HCT116 (cell line): ENCODE measurements at regions not wholly inside any gene's neighbourhood (a gene's known extent, or its start where the extent isn't known, plus 50 kb on each side); places are given as distances from the start of the nearest gene placed in this dataset.

Experiments used
- ATAC-seq: fragments of 200-7000 bp; cut with Tn5 transposase; 2 replicates; pipeline ENCODE4 v1.9.1; 2020; ENCODE audit warnings: mild to moderate bottlenecking, moderate library complexity
- BruUV-seq: library from RNA; stranded (reverse); fragments of 400-500 nt; replicated peaks from 2 replicates; lab custom pipeline; 2021; lab: Mats Ljungman, UMichigan
- CTCF ChIA-PET: fragments of 300-600 bp; sonication (Branson Sonifier 250); formaldehyde crosslinking; loops from one replicate; lab custom pipeline; 2021; ENCODE audit warnings: antibody characterized with exemption; lab: Charles Lee
- POLR2A ChIA-PET: fragments of 300-600, 350-600 bp; sonication (Branson Sonifier 250); formaldehyde crosslinking; loops from one replicate; lab custom pipeline; 2021; ENCODE audit warnings: antibody characterized with exemption; lab: Charles Lee
- RAD21 ChIA-PET, 2 experiments: fragments of 300-600 bp; sonication (Branson Sonifier 250); formaldehyde crosslinking; loops; one replicate each; lab custom pipeline; 2023; ENCODE audit warnings: low total read pairs in 2 of 2; ENCODE audit not compliant: uncharacterized antibody in 2 of 2, unreplicated experiment in 2 of 2, low non-redundant PET in 1 of 2; lab: Charles Lee
- DNase-seq: peaks from one replicate; pipeline ENCODE4 v3.0.0-alpha.2; 2010; ENCODE audit warnings: low read depth, low spot score
- H2AFZ ChIP-seq: fragments of 200-600 bp; shearing (Covaris generic), sonication (generic); 2 replicates; pipeline ENCODE4 v1.6.1; 2017; ENCODE audit warnings: low read depth, mixed run types, mixed read lengths, antibody characterized with exemption, low read length; ENCODE audit not compliant: poor library complexity, severe bottlenecking
- H3K27ac ChIP-seq: 2 replicates; pipeline ENCODE4 v1.5.1; 2012; ENCODE audit warnings: low read depth, low read length
- H3K27me3 ChIP-seq: fragments of 200-600 bp; sonication (generic); 2 replicates; pipeline ENCODE4 v1.6.1; 2016; ENCODE audit warnings: mixed run types, low read length, mixed read lengths; ENCODE audit not compliant: insufficient read depth
- H3K36me3 ChIP-seq, 2 experiments: fragments of 200-500 bp in 1 of 2; fragments of 200-600 bp in 1 of 2; sonication (Bioruptor generic) in 1 of 2; sonication (generic) in 1 of 2; 2 replicates each; pipeline versions ENCODE4 v1.5.1 to v1.6.1; 2014 to 2016; ENCODE audit warnings: low read length in 2 of 2, inconsistent platforms in 1 of 2, mixed read lengths in 1 of 2, mixed run types in 1 of 2; ENCODE audit not compliant: insufficient read depth in 2 of 2, control insufficient read depth in 1 of 2
- H3K4me1 ChIP-seq, 2 experiments: fragments of 200-600 bp in 1 of 2; sonication (generic) in 1 of 2; 2 replicates each; pipeline versions ENCODE4 v1.5.1 to v1.6.1; 2012 to 2017; ENCODE audit warnings: low read length in 2 of 2, inconsistent platforms in 1 of 2, mild to moderate bottlenecking in 1 of 2, mixed read lengths in 1 of 2, mixed run types in 1 of 2, moderate library complexity in 1 of 2; ENCODE audit not compliant: insufficient read depth in 2 of 2, control insufficient read depth in 1 of 2
- H3K4me2 ChIP-seq: fragments of 200-600 bp; sonication (generic); 2 replicates; pipeline ENCODE4 v1.6.1; 2017; ENCODE audit warnings: mixed run types, low read length, mixed read lengths
- H3K4me3 ChIP-seq, 2 experiments: fragments of 200-600 bp in 1 of 2; sonication (generic) in 1 of 2; replicated peaks in 1 of 2; 2 replicates each; pipeline ENCODE4 v1.5.1; 2011 to 2016; ENCODE audit warnings: low read length in 2 of 2, control low read depth in 1 of 2, low read depth in 1 of 2, mild to moderate bottlenecking in 1 of 2, mixed read lengths in 1 of 2, mixed run types in 1 of 2
- H3K79me2 ChIP-seq: fragments of 200-600 bp; sonication (generic); 2 replicates; pipeline ENCODE4 v1.6.1; 2017; ENCODE audit warnings: mild to moderate bottlenecking, mixed run types, low read length, moderate library complexity, mixed read lengths; ENCODE audit not compliant: insufficient read depth
- H3K9ac ChIP-seq: fragments of 200-600 bp; sonication (generic); 2 replicates; pipeline ENCODE4 v1.6.1; 2016; ENCODE audit warnings: low read length, mixed read lengths
- H3K9me2 ChIP-seq: fragments of 200-600 bp; sonication (generic), shearing (Covaris generic); 2 replicates; pipeline ENCODE4 v1.6.1; 2017; ENCODE audit warnings: mixed run types, mild to moderate bottlenecking, moderate library complexity; ENCODE audit not compliant: insufficient read depth
- H3K9me3 ChIP-seq, 2 experiments: fragments of 200-500 bp in 1 of 2; fragments of 200-600 bp in 1 of 2; sonication (Bioruptor generic) in 1 of 2; sonication (generic) in 1 of 2; 2 replicates each; pipeline ENCODE4 v1.6.1; 2014 to 2017; ENCODE audit warnings: low read length in 2 of 2, mixed read lengths in 2 of 2, inconsistent platforms in 1 of 2, low read depth in 1 of 2, mild to moderate bottlenecking in 1 of 2, mixed run types in 1 of 2, moderate library complexity in 1 of 2; ENCODE audit not compliant: control insufficient read depth in 1 of 2, insufficient read depth in 1 of 2
- H4K20me1 ChIP-seq: fragments of 200-600 bp; sonication (generic), shearing (Covaris generic); 2 replicates; pipeline ENCODE4 v1.6.1; 2017; ENCODE audit warnings: mixed run types, mild to moderate bottlenecking, moderate library complexity; ENCODE audit not compliant: insufficient read depth
- EZH2 ChIP-seq: fragments of 200-600 bp; sonication (generic); IDR thresholded peaks from 2 replicates; pipeline ENCODE4 v1.6.1; 2017; ENCODE audit warnings: antibody characterized with exemption, mixed run types
- FOSL1 ChIP-seq: IDR thresholded peaks from 2 replicates; pipeline ENCODE4 v1.6.1; 2012; ENCODE audit warnings: low read depth
- POLR2A ChIP-seq: IDR thresholded peaks from 2 replicates; pipeline ENCODE4 v1.7.0; 2011; ENCODE audit warnings: borderline replicate concordance; ENCODE audit not compliant: insufficient read depth, insufficient read length; ENCODE audit errors: extremely low read depth
- SP1 ChIP-seq: IDR thresholded peaks from 2 replicates; pipeline ENCODE4 v1.6.1; 2012; ENCODE audit warnings: low read depth
- YY1 ChIP-seq: IDR thresholded peaks from 2 replicates; pipeline ENCODE4 v1.6.1; 2011; ENCODE audit warnings: low read length, low read depth, moderate library complexity, mild to moderate bottlenecking; ENCODE audit not compliant: insufficient replicate concordance; ENCODE audit errors: extremely low read depth
- ZBTB33 ChIP-seq: IDR thresholded peaks from 2 replicates; pipeline ENCODE4 v1.6.1; 2011; ENCODE audit warnings: mild to moderate bottlenecking, low read length, moderate library complexity; ENCODE audit not compliant: insufficient replicate concordance; ENCODE audit errors: extremely low read depth
- ZFX ChIP-seq: fragments of 450-650 bp; IDR thresholded peaks from 2 replicates; pipeline ENCODE4 v1.6.1; 2017
- intact Hi-C: fragments of 100-400 bp; cut with micrococcal nuclease; formaldehyde crosslinking; loops from 2 replicates; pipeline ENCODE4 v1.10.0; 2022
- TF ChIP-seq, protein P1 (sequence below): IDR thresholded peaks from 2 replicates; pipeline ENCODE4 v1.6.1; 2012; ENCODE audit warnings: low read depth

DNA sequence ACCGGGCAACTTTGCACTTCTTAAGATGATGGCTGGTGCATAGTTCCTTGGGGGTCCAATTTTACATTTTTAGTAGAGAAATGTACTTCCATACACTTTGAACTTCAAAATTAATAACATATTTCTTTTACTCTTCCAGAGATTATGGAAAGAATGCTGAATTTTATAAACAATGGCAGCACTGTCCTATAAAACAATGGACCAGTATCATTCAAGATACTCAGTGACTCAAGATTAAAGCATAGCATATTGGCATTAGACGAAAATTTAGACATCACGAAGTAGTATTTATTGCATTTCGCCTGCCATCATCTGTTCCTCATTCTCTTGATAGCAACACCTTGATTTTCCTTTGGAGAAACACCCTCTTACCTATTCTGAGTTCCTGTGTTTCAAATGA, 118.3 kb upstream of the ATF7IP start:
- TF ChIP-seq SP1 (no peak), FOSL1 (no peak), ZFX (no peak), POLR2A (no peak), EZH2 (no peak), YY1 (no peak), ZBTB33 (no peak)
- TF ChIP-seq, protein P1, sequence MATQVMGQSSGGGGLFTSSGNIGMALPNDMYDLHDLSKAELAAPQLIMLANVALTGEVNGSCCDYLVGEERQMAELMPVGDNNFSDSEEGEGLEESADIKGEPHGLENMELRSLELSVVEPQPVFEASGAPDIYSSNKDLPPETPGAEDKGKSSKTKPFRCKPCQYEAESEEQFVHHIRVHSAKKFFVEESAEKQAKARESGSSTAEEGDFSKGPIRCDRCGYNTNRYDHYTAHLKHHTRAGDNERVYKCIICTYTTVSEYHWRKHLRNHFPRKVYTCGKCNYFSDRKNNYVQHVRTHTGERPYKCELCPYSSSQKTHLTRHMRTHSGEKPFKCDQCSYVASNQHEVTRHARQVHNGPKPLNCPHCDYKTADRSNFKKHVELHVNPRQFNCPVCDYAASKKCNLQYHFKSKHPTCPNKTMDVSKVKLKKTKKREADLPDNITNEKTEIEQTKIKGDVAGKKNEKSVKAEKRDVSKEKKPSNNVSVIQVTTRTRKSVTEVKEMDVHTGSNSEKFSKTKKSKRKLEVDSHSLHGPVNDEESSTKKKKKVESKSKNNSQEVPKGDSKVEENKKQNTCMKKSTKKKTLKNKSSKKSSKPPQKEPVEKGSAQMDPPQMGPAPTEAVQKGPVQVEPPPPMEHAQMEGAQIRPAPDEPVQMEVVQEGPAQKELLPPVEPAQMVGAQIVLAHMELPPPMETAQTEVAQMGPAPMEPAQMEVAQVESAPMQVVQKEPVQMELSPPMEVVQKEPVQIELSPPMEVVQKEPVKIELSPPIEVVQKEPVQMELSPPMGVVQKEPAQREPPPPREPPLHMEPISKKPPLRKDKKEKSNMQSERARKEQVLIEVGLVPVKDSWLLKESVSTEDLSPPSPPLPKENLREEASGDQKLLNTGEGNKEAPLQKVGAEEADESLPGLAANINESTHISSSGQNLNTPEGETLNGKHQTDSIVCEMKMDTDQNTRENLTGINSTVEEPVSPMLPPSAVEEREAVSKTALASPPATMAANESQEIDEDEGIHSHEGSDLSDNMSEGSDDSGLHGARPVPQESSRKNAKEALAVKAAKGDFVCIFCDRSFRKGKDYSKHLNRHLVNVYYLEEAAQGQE = no peak
- Histone ChIP-seq H3K4me1 (peaks cover 0 to 9% of the 10 kb centered on the region in 2 experiments; a peak in 2 of 4 replicates), H3K36me3 (no peaks in the 10 kb centered on the region), H3K27me3 (no peaks in the 10 kb centered on the region), H3K79me2 (no peaks in the 10 kb centered on the region), H3K9me3 (peaks cover 0 to 3% of the 10 kb centered on the region in 2 experiments; a peak in 1 of 4 replicates), H4K20me1 (no peaks in the 10 kb centered on the region), H2AFZ (no peak overlapping the region), H3K9ac (no peak overlapping the region), H3K4me3 (no peak overlapping the region), H3K9me2 (no peaks in the 10 kb centered on the region), H3K27ac (no peak overlapping the region), H3K4me2 (no peak overlapping the region)
- POLR2A ChIA-PET = no interaction called here
- DNase-seq (no peak), ATAC-seq (no peak)
- intact Hi-C loops = no loop called here
- no TSS peak for BruUV-seq
- RAD21 ChIA-PET = no interaction called here
- CTCF ChIA-PET = no interaction called here
